SK-N-SH (cell line): ENCODE measurements at regions not wholly inside any gene's neighbourhood (a gene's known extent, or its start where the extent isn't known, plus 50 kb on each side); places are given as distances from the start of the nearest gene placed in this dataset.

ENCODE experiments used
- CTCF ChIP-seq: fragments of 200-600 bp; sonication (generic); IDR thresholded peaks from 2 replicates; pipeline ENCODE4 v1.6.1; 2017; ENCODE audit warnings: antibody characterized with exemption, mild to moderate bottlenecking, moderate library complexity
- REST ChIP-seq: IDR thresholded peaks from 2 replicates; pipeline ENCODE4 v1.6.1; 2012; ENCODE audit warnings: mild to moderate bottlenecking, low read depth, low read length, moderate library complexity
- RXRA ChIP-seq: IDR thresholded peaks from 2 replicates; pipeline ENCODE4 v1.4.0; 2012; ENCODE audit warnings: low read depth, mild to moderate bottlenecking, borderline replicate concordance
- YY1 ChIP-seq: IDR thresholded peaks from 2 replicates; pipeline ENCODE4 v1.4.0; 2012; ENCODE audit warnings: low read depth, mild to moderate bottlenecking

- TF ChIP-seq CTCF (no peak), RXRA (no peak), YY1 (no peak), REST (no peak)
Observed at GRCh38 chr7:7017707-7018280, 164.6 kb upstream of the C1GALT1 start.
